ENCODE measurements at regions not wholly inside any gene's neighbourhood (a gene's known extent, or its start where the extent isn't known, plus 50 kb on each side); places are given as distances from the start of the nearest gene placed in this dataset.

GRCh38 chr3:124451630-124452317 is 278.5 kb upstream of the UMPS start:
- peak; percentile 7 to 12 for DNase-seq

GRCh38 chr3:124453189-124453588 is 277.1 kb upstream of the UMPS start:
- no peak for DNase-seq

DNA sequence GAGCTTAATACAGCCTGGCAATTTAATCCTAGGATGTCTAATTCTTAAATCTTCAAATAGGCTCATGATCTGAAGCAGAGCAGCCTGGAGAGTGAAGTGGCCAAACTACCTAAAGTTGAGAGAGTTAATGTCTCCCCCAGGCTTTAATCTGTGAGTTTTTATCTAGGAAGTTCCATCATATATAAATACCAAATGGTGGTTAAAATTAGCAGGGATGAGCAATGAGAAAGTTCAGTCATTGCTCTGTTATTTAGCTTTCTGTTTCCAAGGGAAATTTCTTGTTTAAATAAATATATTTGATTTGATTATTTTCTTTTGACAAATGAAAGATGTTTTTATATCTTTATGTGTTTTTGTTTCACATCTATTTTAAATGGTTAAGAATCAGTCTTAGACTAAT is 274.4 kb upstream of the UMPS start:
- DNase-seq = no peak

- no peak for DNase-seq
Measured at GRCh38 chr3:124456506-124456905, 273.7 kb upstream of the UMPS start.

DNA sequence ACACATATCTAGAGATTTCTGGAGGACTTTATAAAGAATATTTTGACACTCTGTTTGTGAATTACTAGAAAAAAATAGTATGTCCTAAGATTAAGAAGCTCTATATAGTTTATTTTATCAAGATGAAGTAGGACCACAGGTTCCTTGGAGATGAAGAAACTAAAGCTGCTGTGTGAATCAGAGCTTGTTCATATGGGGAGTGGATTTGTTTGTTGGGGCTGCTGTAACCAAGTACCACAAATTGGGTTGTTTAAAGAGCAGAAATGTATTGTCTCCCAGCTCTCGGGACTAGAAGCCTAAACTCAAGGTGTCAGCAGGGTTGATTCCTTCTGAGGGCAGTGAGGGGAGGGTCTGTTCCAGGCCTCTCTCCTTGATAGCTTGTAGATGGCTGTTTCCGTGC is 270.6 kb upstream of the UMPS start:
- no peak for DNase-seq

- no peak for DNase-seq
Measured at GRCh38 chr3:124461126-124461525, 269.1 kb upstream of the UMPS start.

DNA sequence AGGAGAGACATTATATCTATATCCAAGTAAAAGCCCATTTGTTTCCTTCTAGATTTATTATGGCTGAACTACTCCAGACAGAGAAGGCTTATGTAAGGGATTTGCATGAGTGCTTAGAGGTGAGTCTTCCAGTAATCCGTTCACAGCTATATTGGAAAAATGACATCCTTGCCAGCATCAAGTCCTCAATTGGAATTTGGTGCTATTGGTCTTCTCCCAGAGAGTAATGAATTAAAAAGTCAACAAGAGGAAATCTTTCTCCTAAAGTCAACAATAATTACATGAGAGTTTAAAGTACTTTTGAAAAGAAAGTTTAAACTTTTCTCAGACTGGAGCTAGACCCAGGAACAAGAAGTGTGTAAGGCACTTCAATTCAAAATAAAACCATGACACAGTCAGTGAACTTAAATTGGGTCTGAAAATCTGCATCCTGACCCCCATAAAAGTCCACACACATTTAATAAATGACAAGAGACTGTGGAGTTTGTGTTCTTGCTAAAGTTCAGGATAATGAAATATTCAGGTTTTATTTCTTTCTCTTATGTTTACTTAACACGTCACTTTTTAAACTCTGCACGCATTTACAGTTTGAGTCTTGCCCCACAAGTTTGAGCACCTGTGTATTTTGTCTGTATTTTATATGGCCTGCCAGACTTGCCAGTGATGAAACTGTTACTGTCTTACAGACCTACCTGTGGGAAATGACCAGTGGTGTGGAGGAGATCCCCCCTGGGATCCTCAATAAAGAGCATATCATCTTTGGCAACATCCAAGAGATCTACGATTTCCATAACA is 268.2 kb upstream of the UMPS start:
- DNase-seq = no peak

DNA sequence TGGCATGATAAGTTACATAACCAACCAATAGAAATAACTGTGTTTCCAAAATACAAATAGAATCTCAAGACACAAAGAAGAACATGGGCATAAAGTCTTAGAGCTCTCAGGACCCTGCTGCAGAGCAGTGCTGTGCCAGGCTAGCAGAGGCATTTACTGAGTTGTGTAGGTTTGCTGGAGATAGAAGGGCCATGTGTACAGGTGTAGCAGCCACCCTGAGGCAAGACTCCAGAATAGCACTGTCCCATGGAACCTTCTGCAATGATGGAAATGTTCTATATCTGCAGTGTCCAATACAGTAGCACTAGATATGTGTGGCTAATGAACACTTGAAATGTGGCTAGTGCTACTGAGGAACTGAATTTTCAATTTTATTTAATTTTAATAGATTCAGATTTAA is 267.0 kb upstream of the UMPS start:
- DNase-seq = no peak

DNA sequence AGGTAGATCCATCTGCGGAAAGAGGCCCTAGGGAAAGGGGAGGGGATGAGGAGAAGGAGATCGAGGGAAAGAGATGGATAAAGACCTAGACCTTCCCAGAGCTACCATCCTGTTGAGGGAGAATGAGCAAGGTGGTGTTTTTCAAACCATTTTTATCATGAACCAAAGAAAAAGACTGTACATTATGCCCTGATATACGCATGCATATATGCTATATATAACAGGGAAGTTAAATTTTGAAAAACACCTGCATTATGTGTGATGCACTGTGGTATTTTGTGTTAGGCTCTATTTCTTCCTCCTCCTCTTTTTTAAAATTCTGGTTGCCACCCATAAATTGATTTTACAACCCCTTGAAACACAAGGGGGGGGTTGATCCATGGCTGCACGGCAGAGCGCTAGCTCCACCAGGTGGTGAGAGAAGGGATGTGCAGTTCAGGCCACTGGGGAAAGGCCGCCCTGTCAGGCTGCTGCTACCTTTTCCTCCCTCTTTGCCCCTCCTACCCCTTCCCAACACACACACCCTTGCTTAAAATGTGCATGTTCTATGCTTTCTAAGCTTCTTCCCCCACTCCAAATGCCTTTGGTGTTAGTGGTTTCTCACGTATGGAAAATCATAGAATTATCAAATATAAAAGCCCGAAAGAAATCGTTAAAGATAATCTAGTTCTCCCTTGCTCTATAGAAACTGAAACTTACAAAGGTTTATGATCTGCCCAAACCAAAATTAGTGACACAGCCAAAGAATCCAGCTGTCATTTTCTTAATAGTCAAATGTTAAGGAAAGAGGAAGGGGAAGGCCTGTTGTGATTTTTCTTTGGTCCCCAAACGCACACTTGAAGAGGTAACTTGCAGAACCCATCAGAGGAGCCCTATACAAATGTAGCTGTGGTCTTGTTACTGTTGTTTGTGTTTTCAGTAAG is 262.0 kb upstream of the UMPS start:
- DNase-seq = peak; percentile 6 to 36

DNA sequence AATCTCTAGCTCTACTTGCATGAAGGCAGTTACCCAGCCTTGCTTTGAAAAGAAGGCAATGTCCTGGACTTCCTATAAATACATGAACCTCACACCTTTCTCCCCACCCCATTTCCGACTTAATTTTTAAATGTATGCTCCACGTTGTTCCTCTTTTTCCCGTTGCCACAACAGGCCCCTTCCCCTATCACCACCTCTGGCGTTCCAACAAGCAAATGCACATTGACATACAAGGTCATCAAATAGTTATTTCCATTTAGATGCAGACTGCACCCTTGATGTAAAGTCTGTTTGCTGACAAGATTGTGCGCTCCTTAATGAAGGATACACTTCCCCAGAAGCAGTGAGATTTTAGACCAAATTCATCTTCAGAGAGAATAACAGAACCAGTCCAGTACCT is 260.7 kb upstream of the UMPS start:
- DNase-seq = no peak

DNA sequence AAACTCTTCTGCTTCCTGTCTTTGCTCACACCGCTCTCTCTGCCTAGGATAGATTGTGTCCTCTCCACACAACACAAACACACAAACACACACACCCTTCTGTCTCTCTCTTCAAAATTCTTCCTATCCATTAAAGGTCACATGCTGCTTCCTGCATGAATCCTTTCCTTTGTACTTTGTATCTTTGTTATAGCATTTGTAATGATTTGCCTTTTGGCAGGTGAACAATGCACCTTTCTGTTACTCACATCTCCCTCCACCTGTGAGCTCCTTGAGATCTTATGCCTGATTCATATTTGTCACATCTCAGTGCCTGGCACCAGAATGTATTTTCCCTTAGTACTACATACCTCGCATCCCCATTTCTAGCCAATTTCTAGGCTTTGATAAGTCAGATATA is 251.4 kb upstream of the UMPS start:
- no peak for DNase-seq

DNA sequence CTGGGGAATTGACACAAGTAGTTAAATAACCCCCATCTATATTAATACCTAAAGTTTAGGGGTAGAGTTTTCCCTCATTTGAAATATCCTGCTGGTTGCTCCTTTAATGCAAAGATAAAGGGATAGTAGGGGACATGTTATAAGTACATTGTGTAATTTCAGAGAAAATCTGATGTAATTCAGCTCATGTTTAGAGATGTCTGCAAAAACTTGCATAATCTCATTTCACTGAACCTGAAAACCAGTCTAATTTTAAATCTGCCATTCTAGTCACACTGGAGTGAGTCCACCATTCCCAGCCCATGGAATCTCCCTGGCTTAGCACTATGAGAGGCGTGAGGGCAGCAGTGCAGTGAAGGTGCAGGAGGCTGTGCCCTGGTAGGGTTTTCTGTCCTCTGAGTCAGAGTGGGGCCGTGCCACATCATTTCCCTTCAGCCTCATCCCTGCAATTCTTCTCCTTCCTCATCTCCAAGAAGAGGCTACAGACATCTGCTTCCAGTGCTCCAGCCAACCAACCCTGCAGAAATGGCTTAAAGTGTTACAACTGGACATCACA is 246.3 kb upstream of the UMPS start:
- peak in 1 of 2 donors; percentile 15 for DNase-seq

DNA sequence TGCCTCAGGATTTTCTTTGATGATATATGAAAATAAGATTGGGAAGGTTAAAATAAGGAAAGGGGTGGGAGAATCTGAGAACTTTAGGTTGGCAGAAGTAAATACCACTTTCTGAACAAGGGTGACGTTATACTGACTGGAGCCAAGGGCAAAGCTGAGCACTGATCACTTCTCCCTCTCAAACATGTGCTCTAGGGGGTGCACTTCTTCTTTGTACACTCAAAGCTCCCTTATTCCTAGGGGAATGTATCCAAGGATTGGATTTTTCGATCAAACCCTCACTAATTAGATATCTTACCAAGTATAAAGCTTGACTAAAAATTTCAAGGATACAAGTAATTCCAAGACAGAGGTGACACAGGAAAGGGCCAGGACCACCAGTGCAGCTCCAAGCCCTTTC is 243.9 kb upstream of the UMPS start:
- DNase-seq = no peak

- no peak for DNase-seq
Measured at GRCh38 chr3:124489506-124489905, 240.7 kb upstream of the UMPS start.

DNA sequence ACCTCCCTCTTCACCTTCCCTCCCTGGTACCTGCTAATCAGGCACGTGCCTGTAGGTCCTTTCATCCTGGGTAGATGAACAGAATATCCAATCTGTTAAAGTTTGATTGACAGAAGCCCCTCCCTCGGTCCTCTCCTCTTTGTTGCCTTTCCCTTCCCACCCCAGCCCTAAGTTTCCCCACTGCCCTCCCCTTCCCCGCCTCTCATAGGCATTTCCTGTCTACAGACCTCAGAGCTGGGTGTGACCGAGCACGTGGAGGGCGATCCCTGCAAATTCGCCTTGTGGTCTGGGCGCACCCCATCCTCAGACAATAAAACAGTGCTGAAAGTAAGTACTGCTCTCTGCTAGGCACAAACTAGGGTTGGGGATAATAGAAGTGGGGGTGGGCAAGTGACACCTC is 239.2 kb upstream of the UMPS start:
- DNase-seq = no peak

- DNase-seq = no peak
Measured at GRCh38 chr3:124491875-124492274, 238.4 kb upstream of the UMPS start.

DNA sequence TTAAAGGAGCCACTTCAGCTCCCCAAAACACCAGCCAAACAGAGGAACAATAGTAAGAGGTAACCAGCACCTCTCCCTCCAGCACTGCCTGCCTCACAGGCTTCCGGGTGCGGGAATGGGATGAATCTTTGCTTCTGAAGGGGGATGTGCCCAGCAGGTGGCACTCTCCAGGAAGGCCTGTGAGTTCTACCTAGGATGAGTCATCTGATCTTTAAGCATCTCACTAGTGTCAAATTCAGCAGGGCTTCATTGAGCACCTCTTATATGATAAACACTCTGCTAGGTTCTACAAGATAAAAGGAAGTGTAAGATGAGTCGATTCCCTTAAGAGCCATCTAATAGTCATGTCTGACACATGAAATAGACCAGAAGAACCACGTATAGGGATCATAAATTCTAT is 237.4 kb upstream of the UMPS start:
- no peak for DNase-seq

DNA sequence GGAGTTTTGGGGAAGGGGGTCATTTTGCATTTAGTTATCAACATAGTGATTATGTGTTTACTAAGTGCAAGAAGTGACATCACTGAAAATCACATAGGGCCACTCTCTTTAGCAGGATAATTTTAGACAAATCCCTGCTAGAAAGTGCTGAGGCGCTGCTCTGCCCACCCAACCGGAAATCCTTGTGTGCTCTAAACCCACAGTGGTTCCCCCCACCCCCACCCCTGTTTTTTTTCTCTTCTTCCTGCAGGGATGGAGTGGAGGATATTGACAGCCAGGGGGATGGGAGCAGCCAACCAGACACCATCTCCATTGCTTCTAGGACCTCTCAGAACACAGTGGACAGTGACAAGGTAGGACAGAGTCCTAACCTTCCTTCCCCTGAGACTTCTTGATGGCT is 234.2 kb upstream of the UMPS start:
- no peak for DNase-seq

DNA sequence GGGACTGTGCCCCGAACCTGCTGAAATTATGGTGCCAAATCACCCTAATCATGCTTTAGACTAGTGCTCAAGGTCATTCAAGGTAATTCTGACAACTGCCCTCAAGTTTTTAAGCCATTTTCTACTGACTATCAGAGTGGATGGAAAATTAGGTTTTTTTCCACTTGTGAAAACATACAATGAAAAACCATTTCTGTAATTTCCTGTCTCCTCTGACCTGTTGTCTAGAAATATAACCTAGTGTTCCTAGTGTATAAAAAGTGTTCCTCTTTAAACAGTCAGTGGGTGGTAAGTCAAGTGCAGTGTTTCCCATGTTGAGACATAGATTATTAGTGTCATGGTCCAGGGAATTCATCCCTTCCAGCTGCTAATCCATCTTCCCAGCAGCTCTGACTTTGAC is 232.8 kb upstream of the UMPS start:
- DNase-seq = no peak

- no peak for DNase-seq
Measured at GRCh38 chr3:124498891-124499290, 231.4 kb upstream of the UMPS start.

DNA sequence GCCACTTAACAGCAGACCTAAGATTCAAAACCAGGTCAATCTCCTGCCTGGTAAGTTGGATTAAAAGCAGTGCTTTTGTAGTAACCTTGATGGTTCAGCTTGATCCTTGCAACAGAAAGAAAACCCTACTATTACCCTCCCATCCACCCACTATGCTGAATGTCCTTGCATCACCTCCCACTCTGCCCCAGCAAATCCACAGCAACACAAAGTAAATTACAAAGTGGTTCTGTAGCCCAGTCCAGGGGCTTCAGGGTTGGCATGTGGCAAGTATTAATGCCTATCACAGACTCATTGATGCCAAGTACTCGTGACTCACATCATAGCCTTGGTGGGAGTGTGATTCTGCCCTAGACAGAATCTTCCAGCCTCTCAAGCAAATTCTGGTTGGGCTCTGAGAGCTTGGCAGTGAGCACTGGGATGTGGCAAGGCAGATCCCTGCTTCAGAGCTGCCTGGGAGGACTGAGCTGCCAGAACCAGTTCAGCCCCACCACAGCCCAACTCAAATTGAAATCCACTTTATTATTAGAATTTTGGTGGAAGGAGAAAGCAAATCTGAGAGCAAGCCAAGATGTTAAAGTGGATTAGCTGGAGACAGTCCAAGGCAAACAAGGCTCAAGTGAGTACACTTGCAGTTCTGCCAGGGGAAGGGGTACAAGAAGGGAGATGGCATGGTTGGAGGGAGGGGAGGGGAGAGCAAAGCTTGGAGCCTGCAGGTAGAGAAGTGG is 225.8 kb upstream of the UMPS start:
- no peak for DNase-seq

GRCh38 chr3:124509884-124510283 is 220.4 kb upstream of the UMPS start:
- DNase-seq = no peak

All from inflammatory macrophage (primary cell).